HG03280 (cell line): ENCODE measurements at regions not wholly inside any gene's neighbourhood (a gene's known extent, or its start where the extent isn't known, plus 50 kb on each side); places are given as distances from the start of the nearest gene placed in this dataset.
"Not testable (repeated sequence)": the region's sequence is repeated elsewhere in the genome, so short reads cannot be mapped to it uniquely, and the experiment has no call there.

Source experiments
- ATAC-seq: cut with Tn5 transposase; IDR thresholded peaks from one replicate; pipeline ENCODE4 v1.9.1; 2021; ENCODE audit warnings: mild to moderate bottlenecking, moderate library complexity; ENCODE audit not compliant: unreplicated experiment

- ATAC-seq: no peak
Measured at GRCh38 chr16:62261760-62262159, 225.5 kb upstream of the CDH8 start.

DNA sequence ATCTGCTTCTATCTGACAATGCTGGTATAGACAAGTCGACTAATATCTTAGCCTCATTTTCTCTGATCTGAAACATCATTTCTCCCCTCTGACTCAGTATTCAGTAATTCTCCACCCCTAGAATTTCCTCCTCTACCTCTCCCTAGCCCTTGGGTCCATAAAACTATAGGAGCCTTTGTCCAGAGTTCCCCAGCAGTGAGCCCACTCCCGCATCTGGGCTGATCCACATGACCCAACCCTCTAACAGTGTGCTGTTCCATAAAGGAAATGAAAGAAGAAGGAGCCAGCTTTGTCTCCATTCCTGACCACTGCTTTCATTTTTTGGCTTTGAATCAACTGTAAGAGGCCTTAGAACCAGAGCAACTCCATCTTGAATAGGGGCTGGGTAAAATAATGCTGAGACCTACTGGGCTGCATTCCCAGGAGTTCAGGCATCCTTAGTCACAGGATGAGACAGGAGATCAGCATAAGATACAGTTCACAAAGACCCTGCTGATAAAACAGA is 222.7 kb upstream of the CDH8 start:
- not testable (repeated sequence) for ATAC-seq

- no peak for ATAC-seq
Measured at GRCh38 chr16:62256406-62256805, 220.2 kb upstream of the CDH8 start.

DNA sequence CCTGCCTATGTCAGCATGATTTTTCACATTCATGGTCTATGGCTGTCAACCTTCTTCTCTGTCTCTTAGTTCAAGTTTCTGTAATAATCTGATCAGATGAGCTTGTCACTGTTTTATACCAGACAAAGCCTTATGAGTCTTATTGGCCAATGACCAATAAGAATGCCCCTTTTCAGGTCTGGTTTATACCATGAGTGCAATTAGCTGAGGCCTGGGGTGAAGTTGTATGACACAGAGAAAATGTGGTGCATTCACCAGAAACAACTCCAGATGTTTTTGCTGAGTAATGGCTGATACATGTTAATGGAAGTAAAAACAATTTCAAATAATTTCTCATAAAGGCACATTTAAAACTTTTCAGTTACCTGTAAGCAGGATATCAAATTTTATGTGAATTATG is 218.6 kb upstream of the CDH8 start:
- no peak for ATAC-seq

- no peak for ATAC-seq
Measured at GRCh38 chr16:62254372-62254771, 218.1 kb upstream of the CDH8 start.

DNA sequence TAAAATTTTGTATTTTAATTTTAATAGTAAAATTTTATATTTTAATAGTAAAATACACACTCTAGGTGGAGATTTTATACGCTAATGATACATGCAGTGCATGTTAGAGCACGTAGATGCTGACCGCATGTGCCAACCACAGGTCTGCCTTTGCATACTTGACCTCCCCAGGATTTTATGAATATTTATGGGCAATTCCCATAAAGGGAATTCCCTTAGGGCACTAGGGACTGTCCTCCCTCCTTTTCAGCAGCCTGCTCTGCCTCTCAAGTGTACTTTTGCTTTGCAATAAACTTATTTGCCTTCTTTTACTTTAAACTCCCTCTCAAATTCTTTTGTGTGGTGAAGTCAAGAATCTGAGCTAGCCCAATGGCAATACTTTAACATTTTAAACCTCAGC is 217.7 kb upstream of the CDH8 start:
- ATAC-seq: no peak

DNA sequence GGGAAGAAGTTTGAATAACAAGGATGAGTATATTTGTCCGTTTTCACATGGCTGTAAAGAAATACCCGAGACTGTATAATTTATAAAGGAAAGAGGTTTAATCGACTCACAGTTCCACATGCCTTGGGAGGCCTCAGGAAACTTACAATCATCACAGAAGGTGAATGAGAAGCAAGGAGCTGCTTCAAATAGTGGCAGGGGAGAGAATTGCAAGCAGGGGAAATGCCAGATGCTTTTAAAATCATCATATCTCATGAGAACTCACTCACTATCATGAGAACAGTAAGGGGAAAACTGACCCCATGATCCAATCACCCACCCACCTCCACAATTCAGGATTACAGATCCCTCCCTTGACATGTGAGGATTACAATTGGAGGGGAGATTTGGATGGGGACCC is 212.8 kb upstream of the CDH8 start:
- no peak for ATAC-seq

- no peak for ATAC-seq
Measured at GRCh38 chr16:62240722-62241121, 204.5 kb upstream of the CDH8 start.

DNA sequence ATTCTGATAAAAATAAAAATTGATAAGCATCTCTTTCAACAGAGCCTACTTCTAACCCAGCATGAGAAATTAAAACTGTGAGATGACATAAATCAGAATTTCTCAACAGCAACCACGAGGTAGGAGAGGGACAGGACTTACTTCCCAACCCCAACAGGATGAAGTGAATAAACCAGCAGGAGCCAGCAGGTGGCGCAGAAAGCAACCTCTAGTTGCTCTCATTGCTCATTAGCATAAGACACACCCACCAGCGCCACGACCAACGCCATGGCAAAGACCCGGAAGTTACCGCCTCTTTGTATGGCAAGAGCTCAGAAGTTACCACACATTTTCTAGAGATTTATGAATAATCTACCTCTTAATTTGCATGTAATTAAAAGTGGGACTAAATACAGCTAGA is 189.4 kb upstream of the CDH8 start:
- no peak for ATAC-seq

GRCh38 chr16:62224646-62225209 is 188.5 kb upstream of the CDH8 start:
- no peak for ATAC-seq

DNA sequence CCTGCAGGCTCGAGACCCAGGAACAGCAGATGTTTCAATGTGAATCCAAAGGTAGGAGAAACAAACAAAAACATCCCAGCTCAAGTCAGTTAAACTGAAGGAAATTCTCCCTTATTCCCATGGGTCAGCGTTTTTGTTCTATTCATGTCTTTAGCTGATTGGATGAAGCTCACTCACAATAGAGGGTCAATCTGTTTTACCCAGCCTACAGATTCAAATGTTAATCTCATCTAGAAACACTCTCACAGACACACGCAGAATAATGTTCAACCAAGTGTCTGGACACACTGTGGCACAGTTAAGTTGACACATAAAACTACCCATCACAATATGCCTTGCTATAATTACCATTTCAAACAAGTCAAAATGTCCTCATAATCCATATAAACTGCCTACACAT is 180.6 kb upstream of the CDH8 start:
- ATAC-seq: no peak

DNA sequence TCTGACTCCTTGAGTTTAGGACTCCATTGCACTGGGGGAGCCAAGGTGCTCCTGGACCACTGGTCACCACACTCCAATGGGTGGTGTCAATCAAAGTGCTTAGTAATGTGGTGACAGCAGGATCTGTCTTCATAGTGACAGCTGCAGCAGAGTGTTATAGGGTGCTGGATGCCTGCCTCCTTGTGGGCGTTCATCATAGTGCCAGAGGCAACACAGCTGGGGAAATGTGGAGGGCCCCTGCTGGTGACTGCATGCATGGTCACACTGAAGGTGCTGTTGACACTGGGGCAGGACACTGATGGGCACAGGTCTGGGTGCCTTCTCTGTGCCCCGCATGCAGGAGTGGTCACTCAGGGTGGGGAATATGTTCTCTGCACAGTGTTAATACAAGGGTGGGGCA is 177.5 kb upstream of the CDH8 start:
- ATAC-seq: no peak

DNA sequence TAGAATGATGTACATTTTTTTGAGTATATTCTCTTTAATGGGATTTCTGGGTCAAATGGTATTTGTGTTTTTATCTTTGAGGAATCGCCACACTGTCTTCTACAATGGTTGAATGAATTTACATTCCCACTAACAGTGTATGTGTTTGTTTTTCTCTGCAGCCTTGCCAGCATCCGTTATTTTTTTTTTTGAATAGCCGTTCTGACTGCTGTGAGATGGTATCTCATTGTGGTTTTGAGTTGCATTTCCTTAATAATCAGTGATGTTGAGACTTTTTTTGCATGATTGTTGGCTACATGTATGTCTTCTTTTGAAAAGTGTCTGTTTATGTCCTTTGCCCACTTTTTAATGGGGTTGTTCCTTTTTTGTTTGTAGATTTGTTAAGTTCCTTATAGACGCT is 172.7 kb upstream of the CDH8 start:
- no peak for ATAC-seq

DNA sequence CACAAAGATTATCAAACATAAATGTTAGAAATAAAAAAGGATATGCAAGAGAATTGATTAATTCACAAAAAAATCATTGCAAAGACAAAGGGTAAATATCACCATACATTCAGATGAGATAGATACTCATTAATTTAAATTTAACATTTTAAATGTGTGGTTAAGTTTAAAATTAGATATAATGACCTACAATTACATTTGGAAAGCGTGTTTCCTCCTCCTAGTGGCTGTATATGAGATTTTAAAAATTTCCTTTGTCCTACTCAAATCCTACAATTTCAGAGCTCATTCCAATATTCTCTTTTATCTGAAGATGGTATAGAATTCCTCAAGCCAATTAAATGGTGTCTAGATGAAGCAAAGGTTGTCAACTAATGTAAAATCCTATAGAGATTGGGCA is 169.2 kb upstream of the CDH8 start:
- ATAC-seq: no peak

GRCh38 chr16:62201911-62202310 is 165.7 kb upstream of the CDH8 start:
- no peak for ATAC-seq

- ATAC-seq: no peak
Measured at GRCh38 chr16:62194828-62195227, 158.6 kb upstream of the CDH8 start.

DNA sequence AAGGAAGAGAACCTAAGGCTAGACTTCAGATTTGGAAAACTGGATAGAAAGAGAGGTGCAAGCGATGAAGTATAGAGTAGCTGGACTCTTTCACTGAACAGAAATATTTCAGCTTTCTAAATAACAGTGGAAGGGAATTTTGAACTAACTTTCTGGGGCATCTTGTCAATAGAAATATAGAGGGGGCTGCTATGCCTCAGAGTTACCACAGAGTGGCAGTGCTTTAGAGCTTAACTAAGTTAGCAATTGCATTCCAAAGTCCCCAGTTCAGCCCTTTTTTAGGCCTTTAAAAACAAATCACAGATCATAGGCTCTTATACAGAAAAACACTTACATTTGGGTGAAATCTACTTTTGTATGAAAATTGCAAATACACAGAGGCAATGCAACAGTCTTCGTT is 154.2 kb upstream of the CDH8 start:
- no peak for ATAC-seq

DNA sequence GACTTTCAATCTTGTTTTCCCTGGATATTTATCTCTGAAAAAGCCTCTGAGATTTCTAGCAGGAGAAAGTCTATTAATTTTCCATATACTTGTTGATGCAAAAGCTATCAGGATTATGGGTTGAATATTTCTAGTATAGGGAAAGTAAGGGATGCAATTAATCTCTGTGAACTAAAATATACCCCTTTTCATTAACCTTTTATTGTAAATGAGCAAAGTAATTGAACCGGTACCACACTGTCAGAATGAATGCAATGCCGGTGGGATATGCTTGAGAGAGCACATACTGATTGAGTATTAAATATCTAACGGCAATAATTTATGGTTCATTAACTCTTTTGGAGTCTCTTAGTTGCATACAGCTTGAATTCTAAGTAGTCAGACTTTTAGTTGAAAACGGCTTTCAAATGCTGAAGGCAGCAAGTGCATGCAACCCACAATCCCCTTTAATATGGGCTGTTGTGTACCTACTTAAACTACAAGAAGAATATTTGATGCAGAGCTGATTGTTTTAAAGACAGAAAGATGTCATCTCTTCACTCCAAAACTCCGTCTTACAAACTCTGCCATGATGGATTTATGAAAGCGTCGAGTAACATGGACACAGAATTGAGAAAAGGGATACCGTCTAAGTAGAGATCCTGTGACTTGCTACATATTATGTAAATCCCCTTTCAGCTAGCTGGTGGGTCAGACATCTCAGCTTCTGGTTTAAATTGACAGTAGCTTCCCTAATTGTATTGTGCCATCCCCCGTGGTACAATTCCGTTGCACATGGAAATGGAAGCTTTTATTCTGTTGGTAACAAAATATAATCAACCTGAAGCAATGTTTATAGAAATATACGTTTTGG is 141.3 kb upstream of the CDH8 start:
- ATAC-seq: no peak

GRCh38 chr16:62170642-62171041 is 134.4 kb upstream of the CDH8 start:
- ATAC-seq: no peak

DNA sequence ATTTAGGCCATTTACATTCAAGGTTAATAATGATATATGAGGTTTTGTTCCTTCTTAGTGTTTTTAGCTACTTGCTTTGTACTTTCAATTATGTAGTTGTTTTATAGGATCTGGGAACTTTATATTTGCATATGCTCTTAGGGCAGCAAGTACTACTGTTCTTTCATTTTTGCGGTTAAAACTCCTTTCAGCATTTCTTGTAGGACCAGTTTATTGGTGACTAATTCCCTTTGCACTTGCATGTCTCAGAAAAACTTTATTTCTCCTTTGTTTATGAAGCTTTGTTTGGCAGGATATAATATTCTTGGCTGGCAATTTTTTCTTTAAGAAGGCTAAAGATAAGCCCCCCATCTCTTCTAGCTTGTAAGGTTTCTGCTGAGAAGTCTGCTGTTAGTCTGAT is 131.3 kb upstream of the CDH8 start:
- ATAC-seq: no peak

DNA sequence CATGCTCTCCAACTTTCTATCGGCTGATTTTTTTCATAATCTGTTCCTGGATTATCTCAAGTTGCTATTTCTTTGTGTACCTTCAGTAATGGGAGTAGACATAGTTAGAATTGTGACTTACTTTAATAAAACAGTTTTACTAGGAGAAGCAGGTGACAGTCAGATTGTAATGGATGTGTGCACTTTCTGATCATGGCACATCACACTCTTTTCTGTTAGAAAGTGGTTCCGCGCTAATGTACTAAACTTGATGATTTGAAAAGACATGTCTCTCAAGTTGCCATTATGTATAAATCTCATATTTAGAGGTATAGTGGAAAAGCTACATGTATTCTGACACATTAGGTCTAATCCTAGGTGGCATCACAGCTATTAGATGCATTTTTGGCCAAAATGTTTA is 121.3 kb upstream of the CDH8 start:
- ATAC-seq: no peak

DNA sequence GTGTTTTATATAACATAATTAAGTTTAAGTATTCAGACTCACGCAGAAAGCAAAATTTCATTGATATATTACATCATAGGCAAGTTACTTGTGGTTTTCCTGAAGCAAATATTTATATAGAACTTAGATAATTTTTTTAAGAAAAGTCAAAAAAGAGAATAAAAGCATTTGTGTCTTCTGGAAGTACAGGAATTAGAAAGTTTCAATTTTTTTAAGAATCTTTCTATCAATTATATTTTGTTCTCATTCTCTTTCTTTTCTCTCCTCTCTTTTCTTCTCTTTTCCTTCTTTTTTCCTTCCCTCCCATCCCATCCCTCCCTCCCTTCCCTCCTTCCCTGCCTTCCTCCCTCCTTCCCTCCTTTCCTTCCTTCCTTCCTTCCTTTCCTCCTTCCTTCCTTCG is 120.7 kb upstream of the CDH8 start:
- ATAC-seq: no peak

- ATAC-seq: no peak
Measured at GRCh38 chr16:62149631-62150030, 113.4 kb upstream of the CDH8 start.
